K562 (cell line): ENCODE measurements at regions not wholly inside any gene's neighbourhood (a gene's known extent, or its start where the extent isn't known, plus 50 kb on each side); places are given as distances from the start of the nearest gene placed in this dataset.

Source experiments
- COPS2 ChIP-seq: fragments of 450-650 bp; conservative IDR thresholded peaks from 2 replicates; pipeline ENCODE4 v1.6.1; 2016; ENCODE audit warnings: mild to moderate bottlenecking, moderate library complexity
- E2F5 ChIP-seq: sonication (generic); formaldehyde crosslinking; IDR thresholded peaks from 2 replicates; pipeline ENCODE4 v1.8.0; 2022; ENCODE audit warnings: mild to moderate bottlenecking, missing genetic modification reagents
- HES1 ChIP-seq: fragments of 450-650 bp; IDR thresholded peaks from 2 replicates; pipeline ENCODE4 v1.6.1; 2016; ENCODE audit warnings: low read depth, mild to moderate bottlenecking, moderate library complexity
- KDM5B ChIP-seq: fragments of 200-600 bp; sonication (generic); IDR thresholded peaks from 2 replicates; pipeline ENCODE4 v1.6.1; 2012; ENCODE audit warnings: low read depth, mild to moderate bottlenecking, moderate library complexity, low read length, control low read depth, inconsistent platforms; ENCODE audit not compliant: insufficient replicate concordance
- MCM3 ChIP-seq: fragments of 450-650 bp; IDR thresholded peaks from 2 replicates; pipeline ENCODE4 v1.6.1; 2016
- MYBL2 ChIP-seq, 2 experiments: fragments of 450-650 bp in 1 of 2; sonication (generic) in 1 of 2; formaldehyde crosslinking in 1 of 2; IDR thresholded peaks; 2 replicates each; pipeline versions ENCODE4 v1.6.1 to v1.8.1; 2017 to 2022; ENCODE audit warnings: borderline replicate concordance in 1 of 2, inconsistent platforms in 1 of 2, low read depth in 1 of 2, mild to moderate bottlenecking in 1 of 2, missing genetic modification reagents in 1 of 2, moderate library complexity in 1 of 2
- RHOXF2B ChIP-seq: fragments of 250-450 bp; sonication (Bioruptor Pico); conservative IDR thresholded peaks from 2 replicates; pipeline ENCODE4 v1.5.1; 2021
- TAF1 ChIP-seq: IDR thresholded peaks from 2 replicates; pipeline ENCODE4 v1.6.1; 2011; ENCODE audit warnings: mild to moderate bottlenecking, low read length, moderate library complexity; ENCODE audit not compliant: insufficient read depth, control insufficient read depth, severe bottlenecking; ENCODE audit errors: extremely low read depth
- TEAD2 ChIP-seq: fragments of 450-650 bp; IDR thresholded peaks from 2 replicates; pipeline ENCODE4 v1.6.1; 2016; ENCODE audit warnings: missing genetic modification characterization, control low read depth, missing compliant biosample characterization
- YBX1 ChIP-seq: fragments of 450-650 bp; IDR thresholded peaks from 2 replicates; pipeline ENCODE4 v1.7.1; 2016; ENCODE audit warnings: mild to moderate bottlenecking
- ZBTB5 ChIP-seq: fragments of 450-650 bp; IDR thresholded peaks from 2 replicates; pipeline ENCODE4 v1.6.1; 2017; ENCODE audit warnings: antibody characterized with exemption
- ZNF449 ChIP-seq: fragments of 250-450 bp; sonication (Bioruptor Pico); IDR thresholded peaks from 2 replicates; pipeline ENCODE4 v1.8.0; 2022; ENCODE audit warnings: moderate library complexity, mild to moderate bottlenecking, inconsistent platforms
- ZNF830 ChIP-seq: fragments of 250-450 bp; sonication (Bioruptor Pico); IDR thresholded peaks from 2 replicates; pipeline ENCODE4 v1.5.0; 2021; ENCODE audit warnings: mild to moderate bottlenecking
- TF ChIP-seq, protein P1 (sequence below): fragments of 450-650 bp; IDR thresholded peaks from 2 replicates; pipeline ENCODE4 v1.7.0; 2016; ENCODE audit warnings: borderline replicate concordance
- TF ChIP-seq, protein P2 (sequence below): IDR thresholded peaks from 3 replicates; pipeline ENCODE4 v1.6.1; 2011; ENCODE audit warnings: borderline replicate concordance, mild to moderate bottlenecking, moderate library complexity; ENCODE audit not compliant: insufficient read length; ENCODE audit errors: extremely low read depth
- TF ChIP-seq, protein P3 (sequence below): sonication (generic); formaldehyde crosslinking; IDR thresholded peaks from 2 replicates; pipeline ENCODE4 v1.9.0; 2022; ENCODE audit warnings: mild to moderate bottlenecking, missing genetic modification reagents

- no peak for TF ChIP-seq YBX1
- TF ChIP-seq, protein P1, sequence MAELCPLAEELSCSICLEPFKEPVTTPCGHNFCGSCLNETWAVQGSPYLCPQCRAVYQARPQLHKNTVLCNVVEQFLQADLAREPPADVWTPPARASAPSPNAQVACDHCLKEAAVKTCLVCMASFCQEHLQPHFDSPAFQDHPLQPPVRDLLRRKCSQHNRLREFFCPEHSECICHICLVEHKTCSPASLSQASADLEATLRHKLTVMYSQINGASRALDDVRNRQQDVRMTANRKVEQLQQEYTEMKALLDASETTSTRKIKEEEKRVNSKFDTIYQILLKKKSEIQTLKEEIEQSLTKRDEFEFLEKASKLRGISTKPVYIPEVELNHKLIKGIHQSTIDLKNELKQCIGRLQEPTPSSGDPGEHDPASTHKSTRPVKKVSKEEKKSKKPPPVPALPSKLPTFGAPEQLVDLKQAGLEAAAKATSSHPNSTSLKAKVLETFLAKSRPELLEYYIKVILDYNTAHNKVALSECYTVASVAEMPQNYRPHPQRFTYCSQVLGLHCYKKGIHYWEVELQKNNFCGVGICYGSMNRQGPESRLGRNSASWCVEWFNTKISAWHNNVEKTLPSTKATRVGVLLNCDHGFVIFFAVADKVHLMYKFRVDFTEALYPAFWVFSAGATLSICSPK, result no peak
- TF ChIP-seq ZNF830 (CRISPR knock-in tag), result no peak
- TF ChIP-seq ZBTB5, result no peak
- no peak for TF ChIP-seq RHOXF2B (CRISPR knock-in tag)
- TF ChIP-seq, protein P2, sequence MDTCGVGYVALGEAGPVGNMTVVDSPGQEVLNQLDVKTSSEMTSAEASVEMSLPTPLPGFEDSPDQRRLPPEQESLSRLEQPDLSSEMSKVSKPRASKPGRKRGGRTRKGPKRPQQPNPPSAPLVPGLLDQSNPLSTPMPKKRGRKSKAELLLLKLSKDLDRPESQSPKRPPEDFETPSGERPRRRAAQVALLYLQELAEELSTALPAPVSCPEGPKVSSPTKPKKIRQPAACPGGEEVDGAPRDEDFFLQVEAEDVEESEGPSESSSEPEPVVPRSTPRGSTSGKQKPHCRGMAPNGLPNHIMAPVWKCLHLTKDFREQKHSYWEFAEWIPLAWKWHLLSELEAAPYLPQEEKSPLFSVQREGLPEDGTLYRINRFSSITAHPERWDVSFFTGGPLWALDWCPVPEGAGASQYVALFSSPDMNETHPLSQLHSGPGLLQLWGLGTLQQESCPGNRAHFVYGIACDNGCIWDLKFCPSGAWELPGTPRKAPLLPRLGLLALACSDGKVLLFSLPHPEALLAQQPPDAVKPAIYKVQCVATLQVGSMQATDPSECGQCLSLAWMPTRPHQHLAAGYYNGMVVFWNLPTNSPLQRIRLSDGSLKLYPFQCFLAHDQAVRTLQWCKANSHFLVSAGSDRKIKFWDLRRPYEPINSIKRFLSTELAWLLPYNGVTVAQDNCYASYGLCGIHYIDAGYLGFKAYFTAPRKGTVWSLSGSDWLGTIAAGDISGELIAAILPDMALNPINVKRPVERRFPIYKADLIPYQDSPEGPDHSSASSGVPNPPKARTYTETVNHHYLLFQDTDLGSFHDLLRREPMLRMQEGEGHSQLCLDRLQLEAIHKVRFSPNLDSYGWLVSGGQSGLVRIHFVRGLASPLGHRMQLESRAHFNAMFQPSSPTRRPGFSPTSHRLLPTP, result no peak
- no peak for TF ChIP-seq TEAD2
- TF ChIP-seq TAF1, result no peak
- TF ChIP-seq MCM3, result no peak
- TF ChIP-seq, protein P3, sequence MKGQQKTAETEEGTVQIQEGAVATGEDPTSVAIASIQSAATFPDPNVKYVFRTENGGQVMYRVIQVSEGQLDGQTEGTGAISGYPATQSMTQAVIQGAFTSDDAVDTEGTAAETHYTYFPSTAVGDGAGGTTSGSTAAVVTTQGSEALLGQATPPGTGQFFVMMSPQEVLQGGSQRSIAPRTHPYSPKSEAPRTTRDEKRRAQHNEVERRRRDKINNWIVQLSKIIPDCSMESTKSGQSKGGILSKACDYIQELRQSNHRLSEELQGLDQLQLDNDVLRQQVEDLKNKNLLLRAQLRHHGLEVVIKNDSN (CRISPR knock-in tag), result no peak
- TF ChIP-seq COPS2, result no peak
- no peak for TF ChIP-seq ZNF449 (CRISPR knock-in tag)
- no peak for TF ChIP-seq KDM5B
- TF ChIP-seq HES1, result no peak
- TF ChIP-seq MYBL2 (IDR thresholded peaks at IDR 0.05; ENCODE audit: low read depth), result no peak
- TF ChIP-seq MYBL2 (CRISPR knock-in tag; IDR thresholded peaks at IDR 0.05; ENCODE audit: borderline replicate concordance), result no peak
- no peak for TF ChIP-seq E2F5 (CRISPR knock-in tag)
Observed at GRCh38 chr1:244157731-244158438, 106.8 kb downstream of the ZBTB18 start (continued).
